Gastrocnemius medialis (tissue), 4 donors: ENCODE measurements at regions not wholly inside any gene's neighbourhood (a gene's known extent, or its start where the extent isn't known, plus 50 kb on each side); places are given as distances from the start of the nearest gene placed in this dataset.

Experiments
- POLR2A ChIP-seq, 2 donors: fragments of 450-650 bp; IDR thresholded peaks; one replicate each; pipeline ENCODE4 v1.6.1; 2017; ENCODE audit warnings: antibody characterized with exemption in 2 of 2, mild to moderate bottlenecking in 2 of 2, moderate library complexity in 2 of 2
- TF ChIP-seq, protein P1 (sequence below), 5 experiments: fragments of 450-650 bp in 3 of 5; fragments of 200-600 bp in 2 of 5; sonication (generic) in 2 of 5; IDR thresholded peaks in 4 of 5; conservative IDR thresholded peaks in 1 of 5; 1 replicate in 4 of 5; 2 replicates in 1 of 5; pipeline ENCODE4 v1.5.1; 2016 to 2019; ENCODE audit warnings: antibody characterized with exemption in 5 of 5, mild to moderate bottlenecking in 3 of 5, moderate library complexity in 3 of 5

DNA sequence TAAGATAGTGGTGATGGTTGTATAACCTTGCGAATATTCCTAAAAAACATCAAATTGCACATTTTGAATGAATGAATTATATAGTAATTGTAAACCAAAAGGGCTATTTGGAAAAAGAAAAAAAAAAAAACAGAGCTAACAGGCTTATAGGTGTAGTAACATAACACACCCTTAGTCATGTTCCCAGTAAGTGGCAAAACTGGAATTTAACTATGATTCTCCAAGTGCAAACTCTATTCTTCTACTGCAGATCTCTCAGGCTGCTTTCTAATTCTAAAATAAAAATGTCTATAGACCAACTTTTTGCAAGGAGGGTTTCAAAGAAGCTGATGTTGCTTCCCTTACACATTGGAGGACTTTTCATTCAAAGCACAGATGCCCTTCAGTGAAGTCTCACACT, 293.2 kb upstream of the MON1B start:
- TF ChIP-seq, protein P1, sequence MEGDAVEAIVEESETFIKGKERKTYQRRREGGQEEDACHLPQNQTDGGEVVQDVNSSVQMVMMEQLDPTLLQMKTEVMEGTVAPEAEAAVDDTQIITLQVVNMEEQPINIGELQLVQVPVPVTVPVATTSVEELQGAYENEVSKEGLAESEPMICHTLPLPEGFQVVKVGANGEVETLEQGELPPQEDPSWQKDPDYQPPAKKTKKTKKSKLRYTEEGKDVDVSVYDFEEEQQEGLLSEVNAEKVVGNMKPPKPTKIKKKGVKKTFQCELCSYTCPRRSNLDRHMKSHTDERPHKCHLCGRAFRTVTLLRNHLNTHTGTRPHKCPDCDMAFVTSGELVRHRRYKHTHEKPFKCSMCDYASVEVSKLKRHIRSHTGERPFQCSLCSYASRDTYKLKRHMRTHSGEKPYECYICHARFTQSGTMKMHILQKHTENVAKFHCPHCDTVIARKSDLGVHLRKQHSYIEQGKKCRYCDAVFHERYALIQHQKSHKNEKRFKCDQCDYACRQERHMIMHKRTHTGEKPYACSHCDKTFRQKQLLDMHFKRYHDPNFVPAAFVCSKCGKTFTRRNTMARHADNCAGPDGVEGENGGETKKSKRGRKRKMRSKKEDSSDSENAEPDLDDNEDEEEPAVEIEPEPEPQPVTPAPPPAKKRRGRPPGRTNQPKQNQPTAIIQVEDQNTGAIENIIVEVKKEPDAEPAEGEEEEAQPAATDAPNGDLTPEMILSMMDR (IDR thresholded peaks at IDR 0.05 in 4 of 5, conservative IDR thresholded peaks at IDR 0.05 in 1 of 5), result no peak
- no peak for TF ChIP-seq POLR2A (IDR thresholded peaks at IDR 0.05)
